HuH-7.5 (cell line): ENCODE measurements at regions not wholly inside any gene's neighbourhood (a gene's known extent, or its start where the extent isn't known, plus 50 kb on each side); places are given as distances from the start of the nearest gene placed in this dataset.

Experiments
- DNase-seq: peaks from one replicate; pipeline ENCODE4 v3.0.0; 2011; ENCODE audit warnings: low spot score

GRCh38 chr12:66852091-66852490 lies 173.2 kb upstream of the GRIP1 start:
- no peak for DNase-seq

- DNase-seq, result no peak
Measured at GRCh38 chr12:66852765-66853164, 173.9 kb upstream of the GRIP1 start.

- no peak for DNase-seq
Measured at GRCh38 chr12:66859751-66860440, 181.0 kb upstream of the GRIP1 start.

- peak; percentile 3 for DNase-seq
Measured at GRCh38 chr12:66860752-66861750, 182.2 kb upstream of the GRIP1 start.

- no peak for DNase-seq
Measured at GRCh38 chr12:66862356-66862985, 183.6 kb upstream of the GRIP1 start.

GRCh38 chr12:66863276-66863675 lies 184.4 kb upstream of the GRIP1 start:
- DNase-seq, result no peak

GRCh38 chr12:66877925-66878324 lies 199.0 kb upstream of the GRIP1 start:
- no peak for DNase-seq

- no peak for DNase-seq
Measured at GRCh38 chr12:66879409-66879808, 200.5 kb upstream of the GRIP1 start.

- no peak for DNase-seq
Measured at GRCh38 chr12:66881386-66881785, 202.5 kb upstream of the GRIP1 start.

- DNase-seq, result no peak
Measured at GRCh38 chr12:66884091-66884490, 205.2 kb upstream of the GRIP1 start.

GRCh38 chr12:66885115-66885875 lies 206.4 kb upstream of the GRIP1 start:
- no peak for DNase-seq

GRCh38 chr12:66896797-66897196 lies 217.9 kb upstream of the GRIP1 start:
- DNase-seq, result no peak

GRCh38 chr12:66898700-66899469 lies 220.0 kb upstream of the GRIP1 start:
- DNase-seq, result no peak

GRCh38 chr12:66899588-66899987 lies 220.7 kb upstream of the GRIP1 start:
- no peak for DNase-seq

- DNase-seq, result no peak
Measured at GRCh38 chr12:66900616-66901015, 221.7 kb upstream of the GRIP1 start.

- no peak for DNase-seq
Measured at GRCh38 chr12:66901138-66901932, 222.5 kb upstream of the GRIP1 start.

GRCh38 chr12:66902020-66902419 lies 223.1 kb upstream of the GRIP1 start:
- no peak for DNase-seq

- DNase-seq, result no peak
Measured at GRCh38 chr12:66903782-66904396, 225.0 kb upstream of the GRIP1 start.

GRCh38 chr12:66905201-66905600 lies 226.3 kb upstream of the GRIP1 start:
- no peak for DNase-seq
